Fibroblast of lung (primary cell): ENCODE measurements at regions not wholly inside any gene's neighbourhood (a gene's known extent, or its start where the extent isn't known, plus 50 kb on each side); places are given as distances from the start of the nearest gene placed in this dataset.

Experiments
- DNase-seq, 2 donors: peaks; one replicate each; pipeline versions ENCODE4 v3.0.0 to v3.0.0-alpha.2; 2010; ENCODE audit warnings: low read depth in 2 of 2
- H2AFZ ChIP-seq: 2 replicates; pipeline ENCODE4 v1.5.1; 2012; ENCODE audit warnings: low read length, control low read depth, inconsistent platforms
- H3K27ac ChIP-seq: 2 replicates; pipeline ENCODE4 v1.5.1; 2011; ENCODE audit warnings: low read length, control low read depth; ENCODE audit not compliant: insufficient read depth
- H3K27me3 ChIP-seq: 2 replicates; pipeline ENCODE4 v1.5.1; 2011; ENCODE audit warnings: mild to moderate bottlenecking, low read length; ENCODE audit not compliant: control insufficient read depth, insufficient read depth
- H3K36me3 ChIP-seq: 2 replicates; pipeline ENCODE4 v1.5.1; 2011; ENCODE audit warnings: low read length; ENCODE audit not compliant: control insufficient read depth, insufficient read depth
- H3K4me1 ChIP-seq: 2 replicates; pipeline ENCODE4 v1.5.1; 2011; ENCODE audit warnings: low read length; ENCODE audit not compliant: control insufficient read depth, insufficient read depth; ENCODE audit errors: extremely low read depth
- H3K4me2 ChIP-seq: 2 replicates; pipeline ENCODE4 v1.5.1; 2011; ENCODE audit warnings: low read length, control low read depth; ENCODE audit not compliant: insufficient read depth; ENCODE audit errors: extremely low read depth
- H3K4me3 ChIP-seq, 4 experiments: fragments of 200-600 bp in 1 of 4; sonication (generic) in 1 of 4; replicated peaks in 1 of 4; 2 replicates each; pipeline ENCODE4 v1.5.1; 2011 to 2016; ENCODE audit warnings: low read length in 4 of 4, low read depth in 3 of 4, mild to moderate bottlenecking in 3 of 4, control low read depth in 2 of 4, inconsistent platforms in 1 of 4, mixed read lengths in 1 of 4; ENCODE audit not compliant: insufficient read depth in 1 of 4; ENCODE audit errors: control extremely low read depth in 1 of 4
- H3K79me2 ChIP-seq: 2 replicates; pipeline ENCODE4 v1.5.1; 2012; ENCODE audit warnings: mild to moderate bottlenecking, low read length, inconsistent platforms; ENCODE audit not compliant: control insufficient read depth, insufficient read depth
- H3K9ac ChIP-seq: 2 replicates; pipeline ENCODE4 v1.5.1; 2011; ENCODE audit warnings: mild to moderate bottlenecking, low read length, control low read depth; ENCODE audit not compliant: insufficient read depth
- H3K9me3 ChIP-seq: 2 replicates; pipeline ENCODE4 v1.5.1; 2012; ENCODE audit warnings: low read depth, low read length; ENCODE audit not compliant: control insufficient read depth, insufficient read depth
- H4K20me1 ChIP-seq: 2 replicates; pipeline ENCODE4 v1.5.1; 2011; ENCODE audit warnings: low read length; ENCODE audit not compliant: control insufficient read depth, insufficient read depth; ENCODE audit errors: extremely low read depth
- CTCF ChIP-seq, 2 donors: IDR thresholded peaks in 1 of 2; conservative IDR thresholded peaks in 1 of 2; 1 replicate in 1 of 2; 2 replicates in 1 of 2; pipeline ENCODE4 v1.5.1; 2011 to 2012; ENCODE audit warnings: low read length in 2 of 2, control low read depth in 1 of 2, inconsistent platforms in 1 of 2, low read depth in 1 of 2, mild to moderate bottlenecking in 1 of 2
- EZH2 ChIP-seq: IDR thresholded peaks from 2 replicates; pipeline ENCODE4 v1.5.1; 2012; ENCODE audit warnings: low read length, control low read depth, mild to moderate bottlenecking; ENCODE audit errors: missing control alignments

GRCh38 chr3:38984731-38985130, 67.0 kb downstream of the SCN11A start:
- Histone ChIP-seq H3K9ac (no peak overlapping the region), H4K20me1 (no peaks in the 10 kb centered on the region), H3K27ac (no peak overlapping the region), H3K79me2 (no peaks in the 10 kb centered on the region), H3K9me3 (no peaks in the 10 kb centered on the region), H3K4me3 (no peak overlapping the region), H3K36me3 (no peaks in the 10 kb centered on the region), H3K4me1 (peaks cover 10% of the 10 kb centered on the region), H3K4me2 (no peak overlapping the region), H2AFZ (no peak overlapping the region), H3K27me3 (no peaks in the 10 kb centered on the region)
- no peak for TF ChIP-seq EZH2
- no peak for TF ChIP-seq CTCF (conservative IDR thresholded peaks at IDR 0.05 in 1 of 2, IDR thresholded peaks at IDR 0.05 in 1 of 2; ENCODE audit: low read depth in 1 of 2, low read length in 2 of 2)
- DNase-seq, result peak in 1 of 2 donors; percentile 35

- Histone ChIP-seq H3K9me3 (no peaks in the 10 kb centered on the region), H3K9ac (no peak overlapping the region), H3K36me3 (no peaks in the 10 kb centered on the region), H3K4me3 (no peak overlapping the region), H3K27ac (no peak overlapping the region), H3K4me2 (no peak overlapping the region), H2AFZ (no peak overlapping the region), H3K79me2 (no peaks in the 10 kb centered on the region), H4K20me1 (no peaks in the 10 kb centered on the region), H3K27me3 (no peaks in the 10 kb centered on the region), H3K4me1 (peaks cover 10% of the 10 kb centered on the region)
- no peak for TF ChIP-seq EZH2
- no peak for TF ChIP-seq CTCF (conservative IDR thresholded peaks at IDR 0.05 in 1 of 2, IDR thresholded peaks at IDR 0.05 in 1 of 2; ENCODE audit: low read depth in 1 of 2, low read length in 2 of 2)
- no peak for DNase-seq
Measured at GRCh38 chr3:38984110-38984509, 67.6 kb downstream of the SCN11A start.

GRCh38 chr3:38980938-38981337, 70.8 kb downstream of the SCN11A start:
- Histone ChIP-seq H3K4me1 (no peaks in the 10 kb centered on the region), H3K27ac (no peak overlapping the region), H2AFZ (no peak overlapping the region), H3K79me2 (no peaks in the 10 kb centered on the region), H3K9ac (no peak overlapping the region), H4K20me1 (no peaks in the 10 kb centered on the region), H3K4me2 (no peak overlapping the region), H3K27me3 (no peaks in the 10 kb centered on the region), H3K9me3 (no peaks in the 10 kb centered on the region), H3K36me3 (no peaks in the 10 kb centered on the region), H3K4me3 (no peak overlapping the region)
- TF ChIP-seq EZH2 (no peak), CTCF (conservative IDR thresholded peaks at IDR 0.05 in 1 of 2, IDR thresholded peaks at IDR 0.05 in 1 of 2; ENCODE audit: low read depth in 1 of 2, low read length in 2 of 2) (no peak)
- no peak for DNase-seq
